Astrocyte of the cerebellum (primary cell): ENCODE measurements at regions not wholly inside any gene's neighbourhood (a gene's known extent, or its start where the extent isn't known, plus 50 kb on each side); places are given as distances from the start of the nearest gene placed in this dataset.

ENCODE experiments used
- DNase-seq: peaks from one replicate; pipeline ENCODE4 v3.0.0-alpha.2; 2011; ENCODE audit warnings: low read depth
- H3K4me3 ChIP-seq: 2 replicates; pipeline ENCODE4 v1.5.1; 2011; ENCODE audit warnings: mild to moderate bottlenecking, low read depth, low read length, moderate library complexity
- CTCF ChIP-seq: IDR thresholded peaks from 2 replicates; pipeline ENCODE4 v1.5.1; 2012; ENCODE audit warnings: low read length, low read depth, moderate library complexity, mild to moderate bottlenecking; ENCODE audit errors: missing control alignments
- in situ Hi-C: cut with HindIII; loops from 2 replicates; pipeline ENCODE4 v1.10.0; 2017; ENCODE audit warnings: low sequenced_read_pairs

GRCh38 chr10:100651916-100652315, 93.5 kb upstream of the PAX2 start:
- no peak for TF ChIP-seq CTCF
- in situ Hi-C loops = no loop called here
- DNase-seq = no peak
- no peak overlapping the region for H3K4me3 ChIP-seq

GRCh38 chr10:100652406-100653135, 92.8 kb upstream of the PAX2 start:
- in situ Hi-C loops = no loop called here
- no peak for DNase-seq
- no peak for TF ChIP-seq CTCF
- no peak overlapping the region for H3K4me3 ChIP-seq

GRCh38 chr10:100653238-100653956, 92.0 kb upstream of the PAX2 start:
- no peak for DNase-seq
- H3K4me3 ChIP-seq = no peak overlapping the region
- TF ChIP-seq CTCF = no peak
- in situ Hi-C loops = no loop called here

GRCh38 chr10:100653957-100654781, 91.2 kb upstream of the PAX2 start:
- DNase-seq = no peak
- no peak overlapping the region for H3K4me3 ChIP-seq
- in situ Hi-C loops = no loop called here
- no peak for TF ChIP-seq CTCF

GRCh38 chr10:100654782-100655325, 90.5 kb upstream of the PAX2 start:
- H3K4me3 ChIP-seq = no peak overlapping the region
- in situ Hi-C loops = no loop called here
- DNase-seq = no peak

More at GRCh38 chr10:100654782-100655325, 90.5 kb upstream of the PAX2 start:
- TF ChIP-seq CTCF = no peak
